IMR-90 (cell line): ENCODE measurements at regions not wholly inside any gene's neighbourhood (a gene's known extent, or its start where the extent isn't known, plus 50 kb on each side); places are given as distances from the start of the nearest gene placed in this dataset.

Experiments
- CEBPB ChIP-seq: IDR thresholded peaks from 2 replicates; pipeline ENCODE4 v1.6.1; 2012; ENCODE audit warnings: low read depth, low read length, improper control_type of control experiment
- FOS ChIP-seq: fragments of 150-350 bp; IDR thresholded peaks from 2 replicates; pipeline ENCODE4 v1.6.1; 2016; ENCODE audit warnings: low read depth, low read length
- MAFK ChIP-seq: IDR thresholded peaks from 2 replicates; pipeline ENCODE4 v1.6.1; 2012; ENCODE audit warnings: low read depth, low read length, improper control_type of control experiment
- MAZ ChIP-seq: IDR thresholded peaks from 2 replicates; pipeline ENCODE4 v1.6.1; 2012; ENCODE audit warnings: low read depth, mild to moderate bottlenecking, low read length, improper control_type of control experiment, moderate library complexity, borderline replicate concordance
- MXI1 ChIP-seq: IDR thresholded peaks from 2 replicates; pipeline ENCODE4 v1.6.1; 2012; ENCODE audit warnings: low read depth, mild to moderate bottlenecking, low read length, moderate library complexity, borderline replicate concordance
- NFE2L2 ChIP-seq: fragments of 150-350 bp; IDR thresholded peaks from 2 replicates; pipeline ENCODE4 v1.6.1; 2016; ENCODE audit warnings: low read depth, mild to moderate bottlenecking, low read length
- POLR2A ChIP-seq: IDR thresholded peaks from 2 replicates; pipeline ENCODE4 v1.6.1; 2012; ENCODE audit warnings: mild to moderate bottlenecking, low read depth, low read length
- RAD21 ChIP-seq: IDR thresholded peaks from 2 replicates; pipeline ENCODE4 v1.6.1; 2012; ENCODE audit warnings: low read length, improper control_type of control experiment
- RCOR1 ChIP-seq: IDR thresholded peaks from 2 replicates; pipeline ENCODE4 v1.6.1; 2012; ENCODE audit warnings: mild to moderate bottlenecking, low read length, improper control_type of control experiment; ENCODE audit not compliant: insufficient replicate concordance
- RFX5 ChIP-seq: IDR thresholded peaks from 2 replicates; pipeline ENCODE4 v1.8.0; 2012; ENCODE audit warnings: low read depth, mild to moderate bottlenecking, low read length, moderate library complexity
- SMC3 ChIP-seq: fragments of 150-350 bp; IDR thresholded peaks from 2 replicates; pipeline ENCODE4 v1.6.1; 2016; ENCODE audit warnings: low read depth, mild to moderate bottlenecking, antibody characterized with exemption, low read length, moderate library complexity
- TF ChIP-seq, protein P1 (sequence below): conservative IDR thresholded peaks from 2 replicates; pipeline ENCODE4 v1.5.1; 2012; ENCODE audit warnings: mild to moderate bottlenecking, low read depth, low read length, improper control_type of control experiment
- TF ChIP-seq, protein P2 (sequence below): fragments of 150-350 bp; IDR thresholded peaks from 2 replicates; pipeline ENCODE4 v1.6.1; 2016; ENCODE audit warnings: low read depth, mild to moderate bottlenecking, low read length, moderate library complexity, borderline replicate concordance
- TF ChIP-seq, protein P3 (sequence below): fragments of 150-350 bp; IDR thresholded peaks from 2 replicates; pipeline ENCODE4 v1.6.1; 2017; ENCODE audit warnings: mild to moderate bottlenecking, antibody characterized with exemption, low read length, low read depth

DNA sequence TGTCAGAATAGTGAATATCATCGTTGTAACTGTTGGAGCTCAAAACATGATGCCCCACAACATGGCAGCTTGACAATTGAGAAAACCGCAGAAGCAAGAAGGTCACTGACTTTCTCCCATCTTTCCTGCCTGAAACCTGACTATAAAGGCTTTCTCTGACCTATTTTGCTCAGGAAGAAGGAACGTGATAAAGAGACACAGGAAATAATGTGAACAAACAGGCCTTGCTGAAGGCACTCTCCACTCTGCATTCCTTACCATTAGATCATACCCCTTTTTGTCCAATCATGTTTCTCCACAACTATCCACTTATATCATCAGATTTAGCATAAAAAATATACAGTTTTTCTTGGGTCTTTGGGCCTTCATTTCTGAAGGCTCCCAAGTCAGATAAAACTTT lies 916.8 kb downstream of the METTL15 start:
- no peak for TF ChIP-seq POLR2A
- TF ChIP-seq, protein P1, sequence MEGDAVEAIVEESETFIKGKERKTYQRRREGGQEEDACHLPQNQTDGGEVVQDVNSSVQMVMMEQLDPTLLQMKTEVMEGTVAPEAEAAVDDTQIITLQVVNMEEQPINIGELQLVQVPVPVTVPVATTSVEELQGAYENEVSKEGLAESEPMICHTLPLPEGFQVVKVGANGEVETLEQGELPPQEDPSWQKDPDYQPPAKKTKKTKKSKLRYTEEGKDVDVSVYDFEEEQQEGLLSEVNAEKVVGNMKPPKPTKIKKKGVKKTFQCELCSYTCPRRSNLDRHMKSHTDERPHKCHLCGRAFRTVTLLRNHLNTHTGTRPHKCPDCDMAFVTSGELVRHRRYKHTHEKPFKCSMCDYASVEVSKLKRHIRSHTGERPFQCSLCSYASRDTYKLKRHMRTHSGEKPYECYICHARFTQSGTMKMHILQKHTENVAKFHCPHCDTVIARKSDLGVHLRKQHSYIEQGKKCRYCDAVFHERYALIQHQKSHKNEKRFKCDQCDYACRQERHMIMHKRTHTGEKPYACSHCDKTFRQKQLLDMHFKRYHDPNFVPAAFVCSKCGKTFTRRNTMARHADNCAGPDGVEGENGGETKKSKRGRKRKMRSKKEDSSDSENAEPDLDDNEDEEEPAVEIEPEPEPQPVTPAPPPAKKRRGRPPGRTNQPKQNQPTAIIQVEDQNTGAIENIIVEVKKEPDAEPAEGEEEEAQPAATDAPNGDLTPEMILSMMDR, result no peak
- no peak for TF ChIP-seq MAZ
- no peak for TF ChIP-seq MAFK
- TF ChIP-seq RFX5, result no peak
- TF ChIP-seq, protein P2, sequence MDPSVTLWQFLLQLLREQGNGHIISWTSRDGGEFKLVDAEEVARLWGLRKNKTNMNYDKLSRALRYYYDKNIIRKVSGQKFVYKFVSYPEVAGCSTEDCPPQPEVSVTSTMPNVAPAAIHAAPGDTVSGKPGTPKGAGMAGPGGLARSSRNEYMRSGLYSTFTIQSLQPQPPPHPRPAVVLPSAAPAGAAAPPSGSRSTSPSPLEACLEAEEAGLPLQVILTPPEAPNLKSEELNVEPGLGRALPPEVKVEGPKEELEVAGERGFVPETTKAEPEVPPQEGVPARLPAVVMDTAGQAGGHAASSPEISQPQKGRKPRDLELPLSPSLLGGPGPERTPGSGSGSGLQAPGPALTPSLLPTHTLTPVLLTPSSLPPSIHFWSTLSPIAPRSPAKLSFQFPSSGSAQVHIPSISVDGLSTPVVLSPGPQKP, result no peak
- TF ChIP-seq RAD21, result no peak
- TF ChIP-seq NFE2L2, result no peak
- no peak for TF ChIP-seq FOS
- no peak for TF ChIP-seq MXI1
- TF ChIP-seq RCOR1, result no peak
- TF ChIP-seq, protein P3, sequence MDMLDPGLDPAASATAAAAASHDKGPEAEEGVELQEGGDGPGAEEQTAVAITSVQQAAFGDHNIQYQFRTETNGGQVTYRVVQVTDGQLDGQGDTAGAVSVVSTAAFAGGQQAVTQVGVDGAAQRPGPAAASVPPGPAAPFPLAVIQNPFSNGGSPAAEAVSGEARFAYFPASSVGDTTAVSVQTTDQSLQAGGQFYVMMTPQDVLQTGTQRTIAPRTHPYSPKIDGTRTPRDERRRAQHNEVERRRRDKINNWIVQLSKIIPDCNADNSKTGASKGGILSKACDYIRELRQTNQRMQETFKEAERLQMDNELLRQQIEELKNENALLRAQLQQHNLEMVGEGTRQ, result no peak
- no peak for TF ChIP-seq SMC3
- no peak for TF ChIP-seq CEBPB
